Activated B cell treated with CpG ODN at 0.5 μM for 24 hours (primary cell): ENCODE measurements at regions not wholly inside any gene's neighbourhood (a gene's known extent, or its start where the extent isn't known, plus 50 kb on each side); places are given as distances from the start of the nearest gene placed in this dataset.

Experiments used
- ATAC-seq: fragments of 200-7000 bp; cut with Tn5 transposase; one replicate; pipeline ENCODE4 v1.10.0; 2021; ENCODE audit warnings: low read depth, mild to moderate bottlenecking, moderate library complexity
- CTCF ChIA-PET: fragments of 350-600 bp; sonication (Branson Sonifier 250); formaldehyde crosslinking; loops from one replicate; lab custom pipeline; 2021; ENCODE audit warnings: antibody characterized with exemption; lab: Charles Lee
- POLR2A ChIA-PET: fragments of 350-600 bp; sonication (Branson Sonifier 250); formaldehyde crosslinking; loops from one replicate; lab custom pipeline; 2021; ENCODE audit warnings: antibody characterized with exemption; lab: Charles Lee
- DNase-seq: peaks from one replicate; pipeline ENCODE4 v3.0.0; 2022
- H3K27ac Mint-ChIP-seq: one replicate; pipeline ENCODE4 v1.8.0; 2020; ENCODE audit warnings: mixed read lengths
- H3K27me3 Mint-ChIP-seq: one replicate; pipeline ENCODE4 v1.8.0; 2021; ENCODE audit warnings: mixed read lengths
- H3K36me3 Mint-ChIP-seq: one replicate; pipeline ENCODE4 v1.8.0; 2021; ENCODE audit warnings: low read depth, mixed read lengths
- H3K4me1 Mint-ChIP-seq: one replicate; pipeline ENCODE4 v1.8.0; 2021; ENCODE audit warnings: mixed read lengths
- H3K4me3 Mint-ChIP-seq: one replicate; pipeline ENCODE4 v1.8.0; 2020; ENCODE audit warnings: mild to moderate bottlenecking, mixed read lengths
- H3K9me3 Mint-ChIP-seq: one replicate; pipeline ENCODE4 v1.8.0; 2020; ENCODE audit warnings: mixed read lengths
- CTCF ChIP-seq: fragments of 200-600 bp; IDR thresholded peaks from one replicate; pipeline ENCODE4 v1.8.0; 2022; ENCODE audit warnings: antibody characterized with exemption, mild to moderate bottlenecking
- intact Hi-C: fragments of 100-400 bp; cut with micrococcal nuclease; formaldehyde crosslinking; loops from one replicate; pipeline ENCODE4 v1.15.1; 2024

- no peak overlapping the region for H3K27ac Mint-ChIP-seq
- H3K27me3 Mint-ChIP-seq = peaks cover 4% of the 10 kb centered on the region
- intact Hi-C loops = no loop called here
Observed at GRCh38 chr22:27241430-27242321, 559.9 kb downstream of the MN1 start.

GRCh38 chr22:27242474-27242873 is 559.1 kb downstream of the MN1 start:
- peaks cover 4% of the 10 kb centered on the region for H3K27me3 Mint-ChIP-seq
- no peak overlapping the region for H3K4me3 Mint-ChIP-seq
- no peaks in the 10 kb centered on the region for H3K36me3 Mint-ChIP-seq
- H3K9me3 Mint-ChIP-seq = no peaks in the 10 kb centered on the region
- POLR2A ChIA-PET = no interaction called here
- TF ChIP-seq CTCF = no peak
- ATAC-seq (no peak), DNase-seq (no peak)
- intact Hi-C loops = no loop called here
- no peak overlapping the region for H3K27ac Mint-ChIP-seq
- CTCF ChIA-PET = no interaction called here
- H3K4me1 Mint-ChIP-seq = no peaks in the 10 kb centered on the region

More at GRCh38 chr22:27241430-27242321, 559.9 kb downstream of the MN1 start:
- no peaks in the 10 kb centered on the region for H3K4me1 Mint-ChIP-seq
- H3K9me3 Mint-ChIP-seq = no peaks in the 10 kb centered on the region
- ChIA-PET POLR2A (no interaction called here), CTCF (no interaction called here)
- DNase-seq (no peak), ATAC-seq (no peak)
- no peak overlapping the region for H3K4me3 Mint-ChIP-seq
- TF ChIP-seq CTCF = no peak
- H3K36me3 Mint-ChIP-seq = no peaks in the 10 kb centered on the region

- no peak for ATAC-seq
- Mint-ChIP-seq H3K9me3 (no peaks in the 10 kb centered on the region), H3K27ac (no peak overlapping the region), H3K4me3 (no peak overlapping the region), H3K36me3 (no peaks in the 10 kb centered on the region), H3K4me1 (no peaks in the 10 kb centered on the region), H3K27me3 (peaks cover 4% of the 10 kb centered on the region)
- CTCF ChIA-PET = no interaction called here
- no peak for DNase-seq
- intact Hi-C loops = no loop called here
- POLR2A ChIA-PET = no interaction called here
- no peak for TF ChIP-seq CTCF
Observed at GRCh38 chr22:27242917-27243589, 558.5 kb downstream of the MN1 start.

GRCh38 chr22:27244328-27244727 is 557.2 kb downstream of the MN1 start:
- intact Hi-C loops = no loop called here
- Mint-ChIP-seq H3K27me3 (peaks cover 4% of the 10 kb centered on the region), H3K27ac (no peak overlapping the region), H3K36me3 (no peaks in the 10 kb centered on the region), H3K4me1 (no peaks in the 10 kb centered on the region), H3K4me3 (no peak overlapping the region), H3K9me3 (no peaks in the 10 kb centered on the region)
- ChIA-PET CTCF (no interaction called here), POLR2A (no interaction called here)
- ATAC-seq (no peak), DNase-seq (no peak)
- TF ChIP-seq CTCF = no peak

- Mint-ChIP-seq H3K27ac (no peak overlapping the region), H3K4me3 (no peak overlapping the region), H3K4me1 (no peaks in the 10 kb centered on the region), H3K27me3 (peaks cover 2% of the 10 kb centered on the region), H3K9me3 (no peaks in the 10 kb centered on the region), H3K36me3 (no peaks in the 10 kb centered on the region)
- ChIA-PET CTCF (no interaction called here), POLR2A (no interaction called here)
- no peak for TF ChIP-seq CTCF
- no peak for DNase-seq
- intact Hi-C loops = no loop called here
- ATAC-seq = no peak
Observed at GRCh38 chr22:27245056-27245455, 556.5 kb downstream of the MN1 start.
